ENCODE measurements at regions not wholly inside any gene's neighbourhood (a gene's known extent, or its start where the extent isn't known, plus 50 kb on each side); places are given as distances from the start of the nearest gene placed in this dataset.

- TF ChIP-seq PHF20 (CRISPR knock-in tag; IDR thresholded peaks at IDR 0.05) (no peak), SCMH1 (CRISPR knock-in tag; IDR thresholded peaks at IDR 0.05; ENCODE audit: borderline replicate concordance) (no peak), ZBTB8A (CRISPR knock-in tag; IDR thresholded peaks at IDR 0.05; ENCODE audit: borderline replicate concordance, low read depth) (no peak), SP140L (CRISPR knock-in tag; IDR thresholded peaks at IDR 0.05; ENCODE audit: borderline replicate concordance) (no peak)
Observed at GRCh38 chr9:13502484-13502883, 223.0 kb upstream of the MPDZ start (continued).

DNA sequence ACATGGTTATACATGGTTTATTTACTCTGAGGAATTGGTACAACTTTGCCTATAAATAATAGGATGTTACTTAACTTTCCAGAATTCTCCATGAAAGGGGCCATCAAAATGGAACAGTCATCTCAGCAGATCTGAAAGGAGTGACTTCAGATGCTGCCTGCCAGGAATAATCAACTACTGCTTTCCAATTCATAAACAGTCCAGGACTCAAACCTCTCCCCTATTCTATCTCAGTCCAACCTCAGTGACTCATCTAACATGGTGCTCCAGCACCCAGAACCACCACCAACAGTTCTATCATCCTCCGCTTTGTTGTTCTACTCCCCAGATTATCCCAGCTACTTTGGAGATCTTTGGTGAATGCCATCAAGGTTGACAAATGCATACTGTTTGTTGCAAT lies 221.5 kb upstream of the MPDZ start:
- no peak for DNase-seq (ENCODE audit: low spot score)
- in situ Hi-C loops (cut with HindIII; ENCODE audit: extremely low pct_ligation_motif_present, low pct_unique_long_range_greater_than_20kb), result no loop called here
- TF ChIP-seq ATM (IDR thresholded peaks at IDR 0.05; ENCODE audit: borderline replicate concordance) (no peak), KAT2B (IDR thresholded peaks at IDR 0.05; ENCODE audit: borderline replicate concordance, low read depth, low read length) (no peak), ZNF317 (CRISPR knock-in tag; IDR thresholded peaks at IDR 0.05) (no peak), GATAD1 (CRISPR knock-in tag; IDR thresholded peaks at IDR 0.05) (no peak), POGZ (CRISPR knock-in tag; IDR thresholded peaks at IDR 0.05) (no peak), CENPT (CRISPR knock-in tag; IDR thresholded peaks at IDR 0.05; ENCODE audit: low read depth) (no peak), THAP9 (CRISPR knock-in tag; IDR thresholded peaks at IDR 0.05; ENCODE audit: borderline replicate concordance) (no peak), NAIF1 (CRISPR knock-in tag; IDR thresholded peaks at IDR 0.05; ENCODE audit: borderline replicate concordance) (no peak), DNMT1 (CRISPR knock-in tag; IDR thresholded peaks at IDR 0.05) (no peak), ZNF24 (IDR thresholded peaks at IDR 0.05) (no peak), ZKSCAN8 (CRISPR knock-in tag; IDR thresholded peaks at IDR 0.05; ENCODE audit: borderline replicate concordance) (no peak), PHB2 (IDR thresholded peaks at IDR 0.05; ENCODE audit: partially characterized antibody) (no peak), ZSCAN21 (CRISPR knock-in tag; IDR thresholded peaks at IDR 0.05; ENCODE audit: borderline replicate concordance) (no peak), YEATS2 (CRISPR knock-in tag; IDR thresholded peaks at IDR 0.05; ENCODE audit: borderline replicate concordance) (no peak), ZSCAN25 (CRISPR knock-in tag; IDR thresholded peaks at IDR 0.05) (no peak)
- TF ChIP-seq, protein P1, sequence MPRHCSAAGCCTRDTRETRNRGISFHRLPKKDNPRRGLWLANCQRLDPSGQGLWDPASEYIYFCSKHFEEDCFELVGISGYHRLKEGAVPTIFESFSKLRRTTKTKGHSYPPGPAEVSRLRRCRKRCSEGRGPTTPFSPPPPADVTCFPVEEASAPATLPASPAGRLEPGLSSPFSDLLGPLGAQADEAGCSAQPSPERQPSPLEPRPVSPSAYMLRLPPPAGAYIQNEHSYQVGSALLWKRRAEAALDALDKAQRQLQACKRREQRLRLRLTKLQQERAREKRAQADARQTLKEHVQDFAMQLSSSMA (CRISPR knock-in tag; IDR thresholded peaks at IDR 0.05), result no peak
- TF ChIP-seq, protein P2, sequence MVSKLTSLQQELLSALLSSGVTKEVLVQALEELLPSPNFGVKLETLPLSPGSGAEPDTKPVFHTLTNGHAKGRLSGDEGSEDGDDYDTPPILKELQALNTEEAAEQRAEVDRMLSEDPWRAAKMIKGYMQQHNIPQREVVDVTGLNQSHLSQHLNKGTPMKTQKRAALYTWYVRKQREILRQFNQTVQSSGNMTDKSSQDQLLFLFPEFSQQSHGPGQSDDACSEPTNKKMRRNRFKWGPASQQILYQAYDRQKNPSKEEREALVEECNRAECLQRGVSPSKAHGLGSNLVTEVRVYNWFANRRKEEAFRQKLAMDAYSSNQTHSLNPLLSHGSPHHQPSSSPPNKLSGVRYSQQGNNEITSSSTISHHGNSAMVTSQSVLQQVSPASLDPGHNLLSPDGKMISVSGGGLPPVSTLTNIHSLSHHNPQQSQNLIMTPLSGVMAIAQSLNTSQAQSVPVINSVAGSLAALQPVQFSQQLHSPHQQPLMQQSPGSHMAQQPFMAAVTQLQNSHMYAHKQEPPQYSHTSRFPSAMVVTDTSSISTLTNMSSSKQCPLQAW (CRISPR knock-in tag; IDR thresholded peaks at IDR 0.05), result no peak

More for the DNA sequence above, 221.5 kb upstream of the MPDZ start:
- H3K27me3 ChIP-seq (ENCODE audit: control insufficient read depth in 1 of 2, insufficient read depth in 2 of 2, low read length in 2 of 2), result no peaks in the 10 kb centered on the region
- no peaks in the 10 kb centered on the region for H3K36me3 ChIP-seq (replicated peaks in 1 of 2; ENCODE audit: control insufficient read depth in 1 of 2, insufficient read depth in 2 of 2, low read length in 2 of 2)
- H3K9ac ChIP-seq (ENCODE audit: insufficient read depth, low read depth, low read length), result no peak overlapping the region
- CTCF ChIA-PET (ENCODE audit: low intra/inter-chr PET ratio, low total read pairs), result no interaction called here
- ATAC-seq, result no peak
- no peaks in the 10 kb centered on the region for H4K20me1 ChIP-seq (ENCODE audit: insufficient read depth, low read length)
- H2AFZ ChIP-seq (ENCODE audit: low read length), result no peak overlapping the region
- H3K4me1 ChIP-seq (ENCODE audit: insufficient read depth, low read length), result no peaks in the 10 kb centered on the region
- intact Hi-C loops (cut with micrococcal nuclease; ENCODE audit: unreplicated experiment), result no loop called here
- BruUV-seq (replicated peaks), result no TSS peak
- no peak for FAIRE-seq
- H3K4me3 ChIP-seq (replicated peaks in 1 of 3; ENCODE audit: insufficient read depth in 1 of 3, low read depth in 2 of 3, low read length in 3 of 3), result no peak overlapping the region
- no peaks in the 10 kb centered on the region for H3K9me3 ChIP-seq (ENCODE audit: low read length)
- POLR2A ChIA-PET, result no interaction called here
- 100% methylated on average over 1 of the region's 1 CpG for WGBS (ENCODE audit: low lambda C conversion rate)
- no peak overlapping the region for H3K27ac ChIP-seq (ENCODE audit: extremely low read length, insufficient read depth, low read length)
- no peaks in the 10 kb centered on the region for H3K79me2 ChIP-seq (ENCODE audit: insufficient read depth, low read length)
- no peak overlapping the region for H3K4me2 ChIP-seq (ENCODE audit: low read depth, low read length)
